D721Med (cell line): ENCODE measurements at regions not wholly inside any gene's neighbourhood (a gene's known extent, or its start where the extent isn't known, plus 50 kb on each side); places are given as distances from the start of the nearest gene placed in this dataset.
"Not testable (repeated sequence)": the region's sequence is repeated elsewhere in the genome, so short reads cannot be mapped to it uniquely, and the experiment has no call there.

Source experiments
- DNase-seq: peaks from one replicate; pipeline ENCODE4 v3.0.0; 2011; ENCODE audit warnings: low spot score; ENCODE audit not compliant: insufficient read length
- FAIRE-seq: peaks from 2 replicates; lab custom pipeline; 2011; peaks lifted over from hg19 to GRCh38; lab: Jason Lieb, UNC
- TF ChIP-seq, protein P1 (sequence below): IDR thresholded peaks from 2 replicates; pipeline ENCODE4 v1.5.1; 2012; ENCODE audit warnings: mild to moderate bottlenecking, control low read depth; ENCODE audit not compliant: insufficient read depth; ENCODE audit errors: missing control alignments

DNA sequence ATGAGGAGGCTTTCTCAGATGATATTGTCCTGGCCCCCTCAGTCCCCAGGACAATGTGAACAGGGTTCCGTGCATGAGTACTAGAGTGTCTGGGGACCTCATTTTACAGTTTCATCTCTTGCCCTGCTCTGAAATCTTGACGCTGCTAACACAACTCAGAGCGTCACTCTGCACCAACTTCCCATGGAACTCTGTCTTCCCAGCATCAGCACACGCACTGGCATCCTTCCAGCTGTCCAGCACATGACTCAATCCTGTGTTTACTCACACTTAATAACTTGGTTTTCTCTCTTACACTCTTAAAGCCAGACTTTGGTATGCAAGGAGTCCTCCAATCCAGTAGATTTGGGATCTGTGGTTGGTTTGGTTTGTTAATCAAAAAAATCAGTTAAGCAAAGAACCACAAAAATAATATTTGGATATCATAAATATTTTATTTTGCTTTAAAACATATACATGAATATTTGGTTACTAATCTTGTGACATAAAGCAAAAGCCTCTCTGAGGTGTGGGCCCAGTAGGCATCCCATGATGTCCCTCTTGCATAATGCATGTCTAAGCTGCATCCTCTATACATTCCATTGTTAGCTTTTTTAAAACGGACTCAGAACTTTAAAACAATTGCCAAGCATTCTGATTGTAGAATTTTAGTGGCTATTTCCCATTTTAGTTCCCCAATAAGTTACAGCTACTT lies 131.0 kb downstream of the CXCL12 start:
- no peak for DNase-seq
- FAIRE-seq, result no peak
- TF ChIP-seq, protein P1, sequence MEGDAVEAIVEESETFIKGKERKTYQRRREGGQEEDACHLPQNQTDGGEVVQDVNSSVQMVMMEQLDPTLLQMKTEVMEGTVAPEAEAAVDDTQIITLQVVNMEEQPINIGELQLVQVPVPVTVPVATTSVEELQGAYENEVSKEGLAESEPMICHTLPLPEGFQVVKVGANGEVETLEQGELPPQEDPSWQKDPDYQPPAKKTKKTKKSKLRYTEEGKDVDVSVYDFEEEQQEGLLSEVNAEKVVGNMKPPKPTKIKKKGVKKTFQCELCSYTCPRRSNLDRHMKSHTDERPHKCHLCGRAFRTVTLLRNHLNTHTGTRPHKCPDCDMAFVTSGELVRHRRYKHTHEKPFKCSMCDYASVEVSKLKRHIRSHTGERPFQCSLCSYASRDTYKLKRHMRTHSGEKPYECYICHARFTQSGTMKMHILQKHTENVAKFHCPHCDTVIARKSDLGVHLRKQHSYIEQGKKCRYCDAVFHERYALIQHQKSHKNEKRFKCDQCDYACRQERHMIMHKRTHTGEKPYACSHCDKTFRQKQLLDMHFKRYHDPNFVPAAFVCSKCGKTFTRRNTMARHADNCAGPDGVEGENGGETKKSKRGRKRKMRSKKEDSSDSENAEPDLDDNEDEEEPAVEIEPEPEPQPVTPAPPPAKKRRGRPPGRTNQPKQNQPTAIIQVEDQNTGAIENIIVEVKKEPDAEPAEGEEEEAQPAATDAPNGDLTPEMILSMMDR, result no peak

DNA sequence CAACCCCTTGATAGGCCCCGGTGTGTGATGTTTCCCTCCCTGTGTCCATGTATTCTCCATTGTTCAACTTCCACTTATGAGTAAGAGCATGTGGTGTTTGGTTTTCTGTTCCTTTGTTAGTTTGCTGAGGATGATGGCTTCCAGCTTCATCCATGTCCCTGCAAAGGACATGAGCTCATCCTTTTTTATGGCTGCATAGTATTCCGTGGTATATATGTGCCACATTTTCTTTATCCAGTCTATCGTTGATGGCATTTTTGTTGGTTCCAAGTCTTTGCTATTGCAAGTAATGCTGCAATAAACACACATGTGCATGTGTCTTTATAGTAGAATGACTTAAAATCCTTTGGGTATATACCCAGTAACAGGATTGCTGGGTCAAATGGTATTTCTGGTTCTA lies 132.3 kb downstream of the CXCL12 start:
- FAIRE-seq, DNase-seq: not testable (repeated sequence)

DNA sequence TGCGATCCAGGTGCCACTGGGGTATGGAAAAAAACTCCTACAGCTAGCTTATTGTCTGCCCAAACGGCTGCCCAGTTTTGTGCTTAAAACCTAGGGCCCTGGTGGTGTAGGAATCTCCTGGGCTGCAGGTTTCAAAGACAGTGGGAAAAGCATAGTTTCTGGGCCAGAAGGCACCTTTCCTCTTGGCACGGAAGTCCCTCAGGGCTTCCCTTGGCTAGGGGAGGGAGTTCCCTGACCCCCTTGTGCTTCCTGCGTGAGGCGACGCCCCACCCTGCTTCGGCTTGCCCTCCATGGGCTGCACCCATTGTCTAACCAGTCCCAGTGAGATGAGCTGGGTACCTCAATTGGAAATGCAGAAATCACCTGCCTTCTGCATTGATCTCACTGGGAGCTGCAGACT lies 135.0 kb downstream of the CXCL12 start:
- not testable (repeated sequence) for FAIRE-seq, DNase-seq

DNA sequence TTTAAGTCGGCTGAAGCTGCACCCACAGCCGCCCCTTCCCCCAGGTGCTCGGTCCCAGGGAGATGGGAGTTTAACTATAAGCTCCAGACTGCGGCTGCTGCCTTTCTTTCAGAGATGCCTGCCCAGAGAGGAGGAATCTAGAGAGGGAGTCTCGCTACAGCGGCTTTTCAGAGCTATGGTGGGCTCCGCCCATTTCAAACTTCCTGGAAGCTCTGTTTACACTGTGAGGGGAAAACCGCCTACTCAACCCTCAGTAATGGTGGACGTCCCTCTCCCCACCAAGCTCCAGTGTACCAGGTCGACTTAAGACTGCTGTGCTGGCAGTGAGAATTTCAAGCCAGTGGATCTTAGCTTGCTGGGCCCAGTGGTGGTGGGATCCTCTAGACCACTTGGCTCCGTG lies 135.4 kb downstream of the CXCL12 start:
- TF ChIP-seq, protein P1, result no peak
- DNase-seq (no peak), FAIRE-seq (no peak)

DNA sequence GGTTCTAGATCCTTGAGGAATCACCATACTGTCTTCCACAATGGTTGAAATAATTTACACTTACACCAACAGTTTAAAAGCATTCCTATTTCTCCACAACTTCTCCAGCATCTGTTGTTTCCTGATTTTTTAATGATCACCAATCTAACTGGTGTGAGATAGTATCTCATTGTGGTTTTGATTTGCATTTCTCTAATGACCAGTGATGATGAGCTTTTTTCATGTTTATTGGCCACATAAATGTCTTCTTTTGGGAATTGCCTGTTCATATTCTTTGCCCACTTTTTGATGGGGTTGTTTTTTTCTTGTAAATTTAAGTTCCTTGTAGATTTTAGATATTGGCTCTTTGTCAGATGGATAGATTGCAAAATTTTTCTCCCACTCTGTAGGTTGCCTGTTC lies 138.2 kb downstream of the CXCL12 start:
- FAIRE-seq, DNase-seq: not testable (repeated sequence)

DNA sequence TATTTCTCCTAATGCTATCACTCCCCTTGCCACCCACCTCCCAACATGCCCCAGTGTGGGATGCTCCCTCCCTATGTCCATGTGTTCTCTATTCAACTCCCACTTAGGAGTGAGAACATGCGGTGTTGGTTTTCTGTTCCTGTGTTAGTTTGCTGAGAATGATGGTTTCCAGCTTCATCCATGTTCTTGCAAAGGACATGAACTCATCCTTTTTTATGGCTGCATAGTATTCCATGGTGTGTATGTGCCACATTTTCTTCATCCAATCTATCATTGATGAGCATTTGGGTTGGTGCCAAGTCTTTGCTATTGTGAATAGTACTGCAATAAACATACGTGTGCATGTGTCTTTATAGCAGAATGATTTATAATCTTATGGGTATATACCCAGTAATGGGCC lies 138.6 kb downstream of the CXCL12 start:
- not testable (repeated sequence) for DNase-seq, FAIRE-seq

DNA sequence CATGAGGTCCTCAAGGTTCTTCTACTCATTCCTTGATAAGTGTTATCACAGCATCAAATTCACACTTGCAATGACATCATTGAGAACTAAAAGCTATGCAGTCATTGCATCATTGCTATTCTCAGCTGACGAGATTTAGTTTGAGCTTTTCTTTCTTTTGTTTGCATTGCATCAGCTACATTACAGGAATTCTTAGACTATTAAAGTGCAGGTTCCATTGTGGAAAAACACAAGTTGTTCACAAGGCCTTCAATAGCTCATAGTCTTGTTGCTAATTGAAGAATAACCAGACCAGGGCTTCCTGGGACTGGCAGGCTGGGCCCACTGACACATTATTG lies 139.3 kb downstream of the CXCL12 start:
- DNase-seq (no peak), FAIRE-seq (no peak)
- TF ChIP-seq, protein P1, result no peak

DNA sequence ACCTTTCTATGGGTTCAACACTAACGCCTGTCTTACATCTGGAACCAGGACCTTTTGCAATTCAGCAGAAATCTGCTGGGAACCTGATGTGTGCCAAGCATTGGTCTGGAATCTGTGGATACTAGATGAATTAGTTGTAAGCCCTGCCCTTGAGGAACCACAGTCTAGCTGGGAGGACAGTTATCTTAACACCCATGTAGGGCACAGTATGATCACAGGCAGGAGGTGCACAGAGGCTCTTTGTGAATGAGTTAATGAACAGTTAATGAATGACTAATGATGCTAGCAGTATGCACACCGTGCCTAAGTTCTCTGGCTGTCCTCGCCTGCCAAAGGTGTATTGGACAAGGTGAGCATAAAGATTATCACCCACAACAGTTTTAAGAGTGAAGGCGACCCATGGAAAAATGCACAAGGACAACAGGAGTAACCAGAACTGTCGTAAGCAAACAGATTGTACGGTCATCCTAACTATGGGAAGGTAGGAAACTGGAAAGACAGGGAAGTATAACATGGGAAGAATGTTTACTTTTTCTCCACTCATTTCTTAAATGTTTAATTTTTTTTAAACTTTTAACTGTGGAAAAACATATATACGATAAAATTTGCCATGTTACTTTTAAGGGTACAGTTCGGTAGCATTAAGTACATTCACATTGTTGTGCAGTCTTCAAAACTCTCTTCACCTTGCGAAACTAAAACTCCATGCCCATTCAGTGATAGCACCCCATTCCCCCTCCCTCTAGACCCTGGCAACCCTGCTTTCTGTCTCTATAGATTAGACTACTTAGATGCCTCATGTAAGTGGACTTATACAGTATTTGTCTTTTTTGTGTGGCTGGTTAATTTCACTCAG lies 139.9 kb downstream of the CXCL12 start:
- TF ChIP-seq, protein P1, result no peak
- DNase-seq, result no peak
- no peak for FAIRE-seq

DNA sequence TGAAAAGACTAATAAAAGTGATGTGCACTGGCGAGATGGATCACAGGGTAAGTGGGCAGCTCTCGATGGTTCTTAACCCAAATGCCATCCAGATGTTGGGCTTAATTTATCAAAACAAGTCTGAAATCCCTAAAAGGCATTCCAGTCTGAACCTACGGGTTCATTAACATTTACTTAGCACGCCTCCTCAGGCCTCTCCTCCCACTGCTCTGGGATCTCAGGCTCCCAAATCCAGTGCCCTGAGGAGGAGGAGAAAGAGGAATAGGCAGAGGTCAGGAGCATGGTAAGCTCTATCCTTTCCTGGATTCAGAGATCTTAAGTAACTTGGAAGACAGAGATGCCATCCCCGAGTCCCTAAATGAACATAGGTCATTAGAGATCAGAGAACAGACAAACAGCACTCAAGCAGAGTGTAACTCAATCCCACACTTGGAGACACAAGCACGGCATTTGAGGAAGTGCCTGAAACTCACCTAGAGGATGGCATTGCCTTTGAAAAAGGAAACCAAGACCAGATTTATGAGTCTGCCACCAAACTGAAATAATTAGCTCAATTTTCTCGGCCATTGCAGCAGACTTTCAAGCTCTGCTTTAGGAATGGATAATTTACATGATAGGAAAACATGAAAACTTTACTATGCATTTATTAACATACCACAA lies 140.9 kb downstream of the CXCL12 start:
- FAIRE-seq (no peak), DNase-seq (no peak)
- TF ChIP-seq, protein P1, result no peak
